Fibroblast of mammary gland (primary cell): ENCODE measurements at regions not wholly inside any gene's neighbourhood (a gene's known extent, or its start where the extent isn't known, plus 50 kb on each side); places are given as distances from the start of the nearest gene placed in this dataset.

Experiments used
- DNase-seq: peaks from one replicate; pipeline ENCODE4 v3.0.0-alpha.2; 2010; ENCODE audit warnings: low read depth
- H3K4me3 ChIP-seq: 2 replicates; pipeline ENCODE4 v1.5.1; 2011; ENCODE audit warnings: low read depth, mild to moderate bottlenecking, low read length, moderate library complexity; ENCODE audit not compliant: control insufficient read depth
- TF ChIP-seq, protein P1 (sequence below): conservative IDR thresholded peaks from 2 replicates; pipeline ENCODE4 v1.5.1; 2011; ENCODE audit warnings: low read depth, low read length, inconsistent platforms; ENCODE audit not compliant: control insufficient read depth, insufficient read depth

DNA sequence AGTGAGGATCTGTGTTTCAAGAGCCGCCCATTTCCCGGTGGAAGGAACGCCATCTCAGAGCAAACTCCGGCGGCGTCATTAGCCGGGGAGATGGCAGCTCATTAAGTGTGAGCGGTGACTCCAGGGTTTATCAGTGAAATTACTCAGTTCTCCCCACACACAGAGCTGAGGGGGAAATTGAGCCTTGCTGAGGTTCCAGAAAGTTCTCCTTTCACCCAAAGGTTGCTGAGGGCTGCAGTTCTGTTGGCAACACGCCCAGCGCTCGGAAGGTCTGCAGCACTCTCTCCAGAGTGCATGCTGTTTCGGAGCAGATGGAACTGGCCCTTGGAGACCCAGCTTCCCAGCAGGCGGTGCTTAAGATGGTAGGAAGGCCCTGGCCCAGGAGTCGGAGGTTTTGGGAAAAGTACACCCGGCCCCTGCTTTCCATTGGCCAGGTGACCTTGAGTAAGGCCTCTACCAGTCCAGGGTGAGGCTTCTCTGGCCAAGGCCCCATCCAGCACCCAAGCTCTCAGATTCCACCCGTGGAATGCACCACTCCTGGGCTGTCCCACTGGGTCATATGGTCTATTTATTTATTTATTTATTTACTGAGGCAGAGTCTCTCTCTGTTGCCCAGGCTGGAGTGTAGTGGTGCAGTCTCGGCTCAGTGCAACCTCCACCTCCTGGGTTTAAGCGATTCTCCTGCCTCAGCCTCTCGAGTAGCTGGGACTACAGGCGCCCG lies 167.7 kb upstream of the CIBAR2 start:
- H3K4me3 ChIP-seq, result no peak overlapping the region
- DNase-seq, result no peak
- TF ChIP-seq, protein P1, sequence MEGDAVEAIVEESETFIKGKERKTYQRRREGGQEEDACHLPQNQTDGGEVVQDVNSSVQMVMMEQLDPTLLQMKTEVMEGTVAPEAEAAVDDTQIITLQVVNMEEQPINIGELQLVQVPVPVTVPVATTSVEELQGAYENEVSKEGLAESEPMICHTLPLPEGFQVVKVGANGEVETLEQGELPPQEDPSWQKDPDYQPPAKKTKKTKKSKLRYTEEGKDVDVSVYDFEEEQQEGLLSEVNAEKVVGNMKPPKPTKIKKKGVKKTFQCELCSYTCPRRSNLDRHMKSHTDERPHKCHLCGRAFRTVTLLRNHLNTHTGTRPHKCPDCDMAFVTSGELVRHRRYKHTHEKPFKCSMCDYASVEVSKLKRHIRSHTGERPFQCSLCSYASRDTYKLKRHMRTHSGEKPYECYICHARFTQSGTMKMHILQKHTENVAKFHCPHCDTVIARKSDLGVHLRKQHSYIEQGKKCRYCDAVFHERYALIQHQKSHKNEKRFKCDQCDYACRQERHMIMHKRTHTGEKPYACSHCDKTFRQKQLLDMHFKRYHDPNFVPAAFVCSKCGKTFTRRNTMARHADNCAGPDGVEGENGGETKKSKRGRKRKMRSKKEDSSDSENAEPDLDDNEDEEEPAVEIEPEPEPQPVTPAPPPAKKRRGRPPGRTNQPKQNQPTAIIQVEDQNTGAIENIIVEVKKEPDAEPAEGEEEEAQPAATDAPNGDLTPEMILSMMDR, result no peak

DNA sequence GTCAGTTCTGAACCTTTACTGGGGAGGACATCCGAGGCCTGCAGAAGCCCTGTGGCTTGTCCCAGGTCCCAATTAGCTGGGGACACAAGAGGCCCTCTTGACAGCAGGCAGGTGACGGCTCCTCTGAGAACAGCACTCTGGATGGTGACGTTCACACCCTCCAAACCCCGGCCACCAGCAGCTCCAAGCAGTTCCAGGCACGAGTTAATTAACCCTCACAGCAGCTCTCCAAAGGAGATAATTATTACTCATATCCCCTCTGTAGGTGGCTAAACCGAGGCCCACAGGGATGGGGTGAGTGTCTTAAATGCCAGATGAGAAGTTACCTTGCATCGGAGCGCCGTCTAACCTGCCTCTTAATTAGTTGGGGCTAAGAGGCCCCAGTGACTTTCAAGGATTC lies 168.9 kb upstream of the CIBAR2 start:
- no peak overlapping the region for H3K4me3 ChIP-seq
- DNase-seq, result no peak
- TF ChIP-seq, protein P1, result no peak

DNA sequence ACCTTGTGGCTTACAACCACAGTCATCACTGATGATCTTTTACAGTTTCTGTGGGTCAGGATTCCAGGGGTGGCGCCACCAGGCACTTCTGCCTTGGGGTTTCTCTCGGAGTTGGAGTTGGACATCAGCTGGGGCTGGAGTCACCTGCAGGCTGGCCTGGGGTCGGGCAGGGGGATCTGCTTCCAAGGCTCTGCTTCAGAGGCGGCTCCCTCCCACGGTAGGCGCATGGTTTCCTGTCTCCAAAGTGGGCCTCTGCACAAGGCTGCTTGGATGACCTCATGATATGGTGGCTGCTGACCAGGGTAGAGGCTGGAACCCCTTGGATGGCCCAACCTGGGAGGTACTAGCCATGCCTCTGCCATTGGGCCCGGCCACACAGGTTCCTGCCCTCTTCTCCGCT lies 170.6 kb upstream of the CIBAR2 start:
- DNase-seq, result no peak
- TF ChIP-seq, protein P1, result no peak
- no peak overlapping the region for H3K4me3 ChIP-seq

DNA sequence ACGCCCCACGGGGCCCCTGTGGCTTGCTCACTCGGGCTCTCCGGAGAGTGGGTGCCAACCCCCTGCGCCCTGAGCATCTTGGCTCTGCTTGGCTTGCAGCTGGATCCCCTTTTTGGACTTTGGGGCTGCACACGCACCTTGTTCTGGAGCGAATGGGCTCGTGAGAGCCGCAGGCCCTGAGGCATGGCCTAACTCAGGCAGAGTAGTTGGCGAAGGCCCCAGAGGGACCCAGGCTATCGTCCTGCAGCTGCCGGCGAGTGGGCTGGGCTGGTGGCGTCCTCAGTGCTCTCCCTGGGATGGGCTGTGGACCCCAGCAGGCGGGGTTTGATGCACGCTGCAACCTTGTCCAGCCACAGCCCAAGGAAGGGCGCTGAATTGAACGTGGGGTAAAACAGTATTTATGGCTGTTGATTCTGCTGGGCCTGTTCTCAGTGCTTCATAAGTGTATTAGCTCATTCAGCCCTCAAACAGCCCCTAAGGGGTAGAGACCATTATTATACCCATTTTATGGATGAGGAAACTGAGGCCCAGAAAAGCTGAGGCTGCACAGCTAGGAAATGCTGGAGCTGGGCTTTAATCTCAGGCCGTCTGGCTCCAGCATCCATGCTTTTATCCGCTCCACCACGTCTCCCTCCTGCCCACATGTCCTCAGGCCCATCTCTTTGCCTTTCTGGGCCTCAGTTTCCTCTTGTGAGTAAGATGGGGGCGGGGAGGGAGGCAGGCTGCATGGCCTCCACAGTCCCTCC lies 171.2 kb upstream of the CIBAR2 start:
- no peak for DNase-seq
- H3K4me3 ChIP-seq, result no peak overlapping the region
- TF ChIP-seq, protein P1, result no peak

DNA sequence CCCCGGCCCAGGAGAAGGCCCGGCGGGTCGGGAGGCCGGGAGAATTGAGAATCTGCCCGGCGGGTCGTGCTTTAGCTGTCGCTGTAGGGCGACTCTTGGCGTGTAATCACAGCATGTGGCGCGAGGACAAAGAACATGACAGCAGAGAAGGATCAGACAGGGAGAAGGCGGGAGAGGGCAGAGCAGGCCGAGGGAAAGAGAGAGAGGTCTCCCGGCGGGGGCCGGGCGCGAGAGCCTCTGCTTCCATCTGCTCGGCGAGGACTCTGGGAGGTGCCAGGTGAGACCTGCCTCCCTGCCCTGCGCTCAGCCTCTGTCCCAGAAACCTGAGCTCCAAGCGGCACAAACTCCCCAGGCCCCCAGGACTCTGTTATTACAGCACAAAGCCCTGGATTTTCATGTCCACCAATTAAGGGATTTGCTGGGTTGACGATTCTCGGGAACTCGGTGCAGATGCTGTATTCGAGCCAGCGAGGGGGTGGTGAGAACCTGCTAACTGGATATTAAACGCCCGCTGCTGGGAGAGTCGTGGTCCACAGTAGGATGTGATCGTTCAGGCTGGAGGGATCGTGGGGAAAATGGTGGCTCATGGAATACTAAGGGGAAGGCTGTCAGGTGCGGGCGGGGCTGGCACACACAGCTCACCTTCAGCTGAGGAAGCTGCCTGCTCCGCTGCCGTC lies 172.0 kb upstream of the CIBAR2 start:
- DNase-seq, result no peak
- no peak overlapping the region for H3K4me3 ChIP-seq
- TF ChIP-seq, protein P1, result no peak

DNA sequence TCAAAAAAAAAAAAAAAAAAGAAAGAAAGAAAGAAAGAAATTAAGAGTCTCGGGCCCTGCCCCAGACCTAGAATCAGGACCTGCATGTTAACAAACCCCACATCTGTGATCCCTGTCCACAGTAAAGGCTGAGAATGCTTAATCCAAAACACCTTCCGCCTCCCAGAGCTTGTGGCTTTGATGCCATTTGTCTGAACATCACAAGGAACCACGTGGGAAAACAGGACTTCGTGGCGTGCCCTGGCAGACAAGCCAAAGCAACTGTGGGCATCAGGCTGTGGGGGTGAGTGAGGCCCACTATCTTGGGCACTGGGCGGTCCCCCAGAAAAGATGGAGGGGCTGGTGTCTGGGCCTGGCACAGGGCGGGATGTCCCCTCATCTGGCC lies 173.4 kb upstream of the CIBAR2 start:
- no peak overlapping the region for H3K4me3 ChIP-seq
- TF ChIP-seq, protein P1, result no peak
- peak; percentile 29 for DNase-seq
